ENCODE measurements at regions not wholly inside any gene's neighbourhood (a gene's known extent, or its start where the extent isn't known, plus 50 kb on each side); places are given as distances from the start of the nearest gene placed in this dataset.

DNA sequence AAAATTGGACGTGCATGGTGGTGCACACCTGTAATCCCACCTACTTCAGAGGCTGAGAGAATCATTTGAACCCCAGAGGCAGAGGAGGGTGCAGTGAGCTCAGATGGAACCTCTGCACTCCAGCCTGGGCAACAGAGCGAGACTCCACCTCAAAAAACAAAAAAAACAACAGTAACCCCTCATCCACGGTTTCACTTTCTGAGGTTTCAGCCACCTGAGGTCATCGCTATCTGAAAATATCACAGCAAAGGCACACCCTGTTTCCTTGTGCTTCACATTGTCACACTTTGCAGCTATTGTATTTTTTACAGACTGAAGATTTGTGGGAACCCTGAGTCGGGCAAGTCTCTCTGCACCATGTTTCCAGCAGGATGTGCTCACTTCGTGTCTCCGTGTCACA, 54.1 kb upstream of the FOXQ1 start:
- no peak for DNase-seq (ENCODE audit: low read depth in 2 of 2)

DNA sequence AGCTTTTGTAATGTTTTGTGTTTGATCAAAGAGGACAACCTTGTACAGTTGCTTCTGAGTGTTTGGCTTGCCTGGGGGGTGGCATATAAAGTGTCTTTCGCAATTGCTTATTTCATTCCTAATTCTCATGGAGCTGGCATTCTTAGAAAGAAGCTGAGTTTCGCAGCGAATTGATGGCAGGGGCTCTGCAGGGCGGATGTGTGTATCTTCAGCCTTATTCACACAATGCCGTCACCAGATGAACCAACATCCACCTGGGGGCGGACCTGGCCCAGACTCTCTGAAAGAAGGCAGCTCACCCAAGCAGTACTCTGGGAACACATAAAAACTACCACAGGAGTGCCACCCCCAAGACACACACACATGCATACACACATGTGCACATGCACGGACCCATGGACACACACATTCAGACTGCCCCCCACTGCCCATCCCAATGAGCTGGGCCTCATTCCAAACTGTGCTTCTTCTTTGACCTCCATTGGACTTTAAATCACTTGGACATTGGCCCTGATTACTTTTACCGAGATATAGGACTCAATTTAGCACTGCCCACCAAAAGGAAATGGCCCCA, 55.4 kb upstream of the FOXQ1 start:
- DNase-seq (ENCODE audit: low read depth in 2 of 2): no peak

DNA sequence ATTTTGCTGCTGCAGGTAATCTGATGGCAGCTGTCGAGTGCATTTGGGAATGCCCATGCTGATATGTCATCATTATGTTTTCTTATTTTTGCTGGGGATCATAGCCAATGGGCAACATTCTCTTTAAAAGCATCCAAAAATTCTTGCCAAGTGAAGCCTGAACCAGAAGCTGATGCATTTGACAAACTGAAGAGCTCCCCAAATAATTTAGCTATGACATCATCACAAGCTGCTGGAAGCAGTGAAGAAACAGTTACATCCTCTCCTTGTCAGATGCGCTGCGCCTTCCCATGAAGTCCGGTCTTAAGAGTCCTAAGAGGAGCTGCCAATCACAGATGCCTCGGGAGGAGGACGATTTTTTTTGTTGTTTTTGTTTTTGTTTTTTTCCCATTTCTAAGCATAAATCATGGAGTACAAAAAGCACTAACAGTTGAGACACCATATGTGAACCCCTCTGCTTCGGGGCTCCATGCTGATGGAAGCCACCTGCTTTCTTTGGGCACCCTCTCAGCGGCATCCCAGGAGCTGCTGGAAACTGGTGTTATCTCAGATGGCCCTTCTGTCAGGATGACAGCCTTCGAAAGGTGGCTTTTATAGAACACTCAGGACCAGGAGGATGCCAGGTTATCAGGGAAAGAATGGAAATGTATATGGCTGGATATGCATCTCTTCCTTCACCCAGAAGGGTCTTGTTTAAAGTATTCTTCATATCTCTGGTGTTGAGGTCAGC, 56.1 kb upstream of the FOXQ1 start:
- DNase-seq (ENCODE audit: low read depth in 2 of 2): no peak

DNA sequence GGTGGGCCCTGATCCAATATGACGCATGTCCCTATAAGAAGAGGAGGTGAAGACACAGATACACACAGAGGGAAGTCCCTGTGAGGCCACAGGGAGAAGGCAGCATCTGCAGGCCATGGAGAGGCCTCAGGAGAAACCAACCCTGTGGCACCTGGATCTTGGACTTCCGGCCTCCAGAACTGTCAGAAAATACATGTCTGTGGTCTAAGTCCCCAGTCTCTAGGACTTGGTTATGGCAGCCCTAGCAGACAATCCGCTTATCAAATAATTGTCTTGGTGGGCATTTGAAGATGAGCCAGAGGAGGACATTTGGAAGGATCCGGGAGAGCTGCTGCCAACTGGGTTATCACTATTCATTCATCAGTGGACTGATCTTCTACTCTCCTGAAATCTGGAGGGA, 57.6 kb upstream of the FOXQ1 start:
- no peak for DNase-seq (ENCODE audit: low read depth in 2 of 2)

DNA sequence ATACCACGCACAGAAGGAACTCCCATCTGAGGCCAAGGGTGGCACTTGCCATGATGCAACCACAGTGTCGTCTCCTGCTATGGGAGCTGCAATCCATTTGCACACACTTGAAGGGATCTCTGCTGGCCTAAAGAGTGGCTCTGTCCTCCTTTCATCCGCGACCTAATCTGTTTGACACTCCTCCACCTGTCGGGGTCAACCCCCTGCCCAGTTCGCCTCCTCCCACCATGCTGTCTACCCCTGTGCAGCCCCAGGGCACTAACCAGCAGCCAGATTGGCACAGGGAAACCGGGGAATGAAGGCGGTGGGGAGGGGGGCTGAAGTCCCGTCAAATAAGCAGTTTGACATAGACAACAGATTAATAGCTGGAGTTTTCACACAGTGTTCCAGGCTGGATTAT, 58.1 kb upstream of the FOXQ1 start:
- DNase-seq (ENCODE audit: low read depth in 2 of 2): no peak

DNA sequence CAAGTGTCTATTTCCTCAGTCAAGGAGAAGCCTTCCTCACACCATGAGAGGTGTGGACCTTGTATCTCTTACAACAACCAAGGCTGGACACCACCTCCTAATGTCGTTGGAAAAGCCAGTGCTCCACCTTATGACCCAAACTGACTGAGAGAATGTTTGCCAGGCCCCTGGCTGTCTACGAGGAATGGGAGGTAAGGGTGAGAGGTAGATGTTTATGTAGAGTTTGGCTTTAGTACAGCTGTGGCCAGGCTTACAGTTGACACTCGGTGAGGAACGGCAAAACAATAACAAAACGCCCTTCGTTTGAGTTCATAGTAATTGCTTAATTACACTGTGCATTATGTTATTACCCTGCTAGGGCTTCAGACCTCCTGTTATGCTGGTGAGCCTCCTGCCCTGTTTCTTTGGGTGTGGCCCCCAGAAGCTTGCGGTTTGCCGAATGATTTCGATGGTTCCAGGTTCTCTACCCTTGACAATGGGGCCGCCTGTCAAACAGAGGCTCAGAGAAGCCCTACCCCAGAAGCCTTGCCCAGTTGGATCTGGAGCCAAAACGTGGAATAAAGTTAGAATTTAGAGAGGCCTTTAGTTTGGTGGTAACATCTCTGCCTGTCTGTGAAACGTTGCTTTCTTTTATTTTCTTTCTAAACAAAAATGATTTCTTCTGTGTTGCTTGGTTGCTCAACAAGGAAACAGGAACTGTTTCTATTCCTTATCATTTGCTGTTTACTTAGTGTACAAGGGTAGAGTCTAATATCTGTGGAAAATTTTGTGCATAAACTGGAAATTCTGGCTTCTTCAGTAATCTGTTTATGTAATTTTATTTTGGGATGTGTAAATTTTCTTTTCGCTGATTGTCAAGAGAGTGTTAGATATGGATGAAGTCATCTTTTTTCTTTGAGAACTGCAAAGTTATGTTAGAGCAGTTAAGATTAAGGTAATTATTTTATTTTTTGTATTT, 60.4 kb upstream of the FOXQ1 start:
- DNase-seq (ENCODE audit: low read depth in 2 of 2): no peak

DNA sequence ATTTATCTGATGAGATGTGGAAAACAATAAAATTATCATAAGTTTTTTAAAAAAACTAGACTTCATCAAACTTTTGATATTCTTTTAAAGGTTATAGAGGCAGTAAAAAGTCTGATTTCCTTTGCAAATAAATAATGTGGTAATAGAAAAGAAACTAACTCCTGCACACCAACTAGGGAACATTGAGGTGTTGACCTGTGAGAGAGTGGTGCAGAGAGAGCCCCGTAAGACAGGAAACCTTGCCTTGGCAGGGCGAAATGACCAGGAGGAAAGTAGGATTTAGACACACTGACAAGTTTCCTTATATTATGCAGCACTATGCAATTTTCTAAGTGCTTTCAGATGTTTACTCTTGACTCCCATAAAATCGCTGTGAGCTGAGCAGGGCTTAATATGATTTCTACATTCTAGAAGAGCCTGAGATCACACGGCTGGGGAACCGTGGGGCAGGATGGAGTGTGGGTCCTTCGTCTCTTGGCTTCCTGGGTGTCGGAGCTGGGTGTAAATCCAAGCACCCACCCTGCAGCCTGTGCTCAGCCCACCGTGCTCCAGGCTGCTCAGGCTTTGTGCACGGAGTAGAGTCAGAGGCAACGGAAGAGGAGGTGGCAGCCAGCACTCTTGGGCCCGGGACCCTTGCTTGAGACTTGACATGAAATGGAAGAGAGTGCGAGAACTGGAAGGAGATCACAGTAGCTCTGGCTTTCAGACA, 61.3 kb upstream of the FOXQ1 start:
- no peak for DNase-seq (ENCODE audit: low read depth in 2 of 2)

DNA sequence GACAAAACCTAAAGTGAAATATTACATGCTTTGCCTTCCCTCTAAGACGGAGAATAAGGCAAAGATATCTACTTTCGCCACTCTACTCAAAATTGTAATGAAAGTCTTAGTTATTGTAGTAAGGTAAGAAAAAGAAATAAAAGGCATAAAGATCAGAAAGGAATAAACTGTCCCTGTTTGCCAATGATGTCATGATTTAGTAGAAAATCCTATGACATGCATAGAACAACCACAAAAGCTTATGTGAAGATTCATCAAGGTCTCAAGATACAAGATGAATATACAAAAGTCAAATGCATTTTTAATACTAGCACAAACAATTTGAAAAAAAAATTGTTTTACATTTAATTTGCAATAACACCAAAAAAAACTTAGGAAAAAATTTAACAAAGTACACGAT, 64.0 kb upstream of the FOXQ1 start:
- no peak for DNase-seq (ENCODE audit: low read depth in 2 of 2)

DNA sequence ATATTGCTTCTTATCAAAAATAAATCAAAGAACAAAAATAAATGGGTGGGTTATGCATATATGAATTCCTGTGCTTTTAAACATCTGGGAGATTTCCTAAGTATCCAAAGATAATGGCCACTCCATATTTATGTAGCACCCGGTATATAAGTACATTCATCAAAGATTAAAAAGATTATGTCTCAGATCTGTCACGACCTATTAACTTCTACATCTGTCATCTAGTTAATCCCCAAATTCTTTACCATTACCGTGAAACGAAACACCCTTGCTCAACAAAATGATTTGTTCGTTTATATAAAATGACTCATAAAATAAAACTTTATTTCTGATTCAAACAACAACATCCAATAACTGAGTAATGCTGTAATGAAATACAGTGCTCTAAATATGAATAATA, 64.8 kb upstream of the FOXQ1 start:
- DNase-seq (ENCODE audit: low read depth in 2 of 2): no peak

DNA sequence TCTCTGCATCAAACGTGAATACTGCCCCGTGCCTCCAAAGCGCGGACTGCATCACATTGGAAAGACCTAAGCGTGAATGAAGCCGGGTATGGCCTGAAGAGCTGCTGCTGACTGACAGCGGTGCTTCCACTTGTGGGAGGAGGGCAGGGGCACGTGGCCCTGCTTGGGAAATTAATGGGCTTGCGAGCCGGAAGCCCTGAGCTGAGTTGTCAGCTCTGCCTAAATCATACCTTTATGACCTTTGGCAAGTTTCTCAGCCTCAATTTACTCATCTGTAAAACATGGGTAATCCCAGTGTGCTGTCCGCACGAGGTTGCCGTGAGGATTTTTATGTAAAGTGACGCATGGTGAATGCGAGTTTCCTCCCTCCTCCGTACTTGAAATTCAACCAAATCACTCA, 67.0 kb upstream of the FOXQ1 start:
- no peak for DNase-seq (ENCODE audit: low read depth in 2 of 2)

DNA sequence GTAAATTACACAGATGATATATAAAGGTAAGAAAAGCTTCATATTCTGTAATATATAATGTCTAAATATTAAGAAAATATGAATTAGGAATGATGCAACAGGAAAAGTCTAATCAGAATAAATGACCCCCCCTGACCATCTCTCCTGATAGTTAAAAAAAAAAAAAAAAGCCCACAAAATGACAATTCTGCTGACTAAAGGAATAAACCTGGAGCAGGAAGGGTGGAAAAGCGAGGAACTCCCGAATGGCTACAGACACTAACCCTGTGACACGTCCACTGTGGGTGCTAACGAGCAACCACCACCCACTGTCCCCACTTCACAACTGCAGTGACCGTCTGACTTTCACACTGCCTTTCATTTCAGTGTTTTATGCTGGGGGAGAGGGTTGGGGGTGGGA, 67.6 kb upstream of the FOXQ1 start:
- DNase-seq (ENCODE audit: low read depth in 2 of 2): no peak

DNA sequence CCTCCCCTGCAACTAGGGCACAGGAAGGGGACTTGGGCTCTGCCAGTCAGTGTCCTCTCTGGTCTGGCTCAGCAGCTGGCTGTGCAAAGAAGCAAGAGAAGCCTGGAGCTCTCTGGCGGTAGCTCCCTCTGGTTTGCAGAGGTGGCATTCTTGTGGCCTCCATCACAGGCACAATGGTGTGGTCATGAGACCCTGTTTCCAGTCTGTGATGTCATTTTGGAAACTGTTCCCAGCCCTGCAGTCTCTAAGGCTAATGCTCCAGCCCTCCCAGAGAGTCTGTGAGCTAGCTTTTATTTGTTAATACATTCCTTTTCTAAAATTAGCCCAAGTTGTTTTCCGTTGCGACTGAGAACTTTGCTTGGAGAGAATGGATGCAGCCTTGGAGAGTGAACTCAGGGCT, 69.5 kb upstream of the FOXQ1 start:
- no peak for DNase-seq (ENCODE audit: low read depth in 2 of 2)

DNA sequence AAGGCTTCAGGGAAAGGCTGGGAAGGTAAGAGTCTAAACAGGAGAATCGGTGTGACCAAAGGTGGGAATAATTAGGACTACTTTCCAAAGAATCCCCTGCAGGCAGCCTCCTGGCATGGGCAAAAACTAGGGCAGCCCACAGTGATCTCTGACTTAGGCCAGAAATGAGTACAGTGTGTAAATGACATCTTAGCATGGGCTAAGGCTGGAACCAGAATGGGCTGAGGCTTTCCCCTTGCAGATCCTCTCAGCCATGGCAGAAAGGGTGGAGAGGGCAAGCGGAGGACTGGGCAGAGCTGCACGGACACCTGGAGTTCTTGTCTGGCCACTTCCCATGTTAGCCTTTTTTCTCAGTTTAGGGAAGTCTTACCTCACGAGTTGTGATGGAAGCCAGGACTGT, 69.9 kb upstream of the FOXQ1 start:
- DNase-seq (ENCODE audit: low read depth in 2 of 2): no peak

DNA sequence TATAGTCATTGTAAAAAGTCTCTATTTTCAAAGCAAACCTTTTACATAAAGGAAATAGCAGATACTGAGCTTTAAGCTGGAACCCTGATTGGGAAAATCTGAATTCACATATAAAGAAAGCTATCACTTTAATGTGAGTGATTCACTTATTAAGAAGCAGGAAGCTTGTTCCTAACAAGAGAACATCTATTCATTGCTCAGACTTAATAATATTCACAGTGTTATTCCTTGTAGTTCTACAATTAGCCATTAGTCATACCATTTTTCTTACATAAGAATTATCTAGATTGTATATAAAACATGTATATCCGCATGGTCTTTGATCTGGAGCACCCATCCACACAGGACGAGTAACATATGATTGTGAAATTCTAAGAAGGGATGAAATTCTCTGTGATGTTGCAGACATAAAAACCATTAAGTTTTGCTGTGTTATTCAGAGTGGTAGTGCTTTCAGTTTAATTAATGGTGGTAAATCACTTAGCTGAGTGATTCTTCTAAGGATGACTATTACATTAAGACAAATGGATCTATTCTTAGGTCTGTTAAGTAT, 71.1 kb upstream of the FOXQ1 start:
- DNase-seq (ENCODE audit: low read depth in 2 of 2): no peak

DNA sequence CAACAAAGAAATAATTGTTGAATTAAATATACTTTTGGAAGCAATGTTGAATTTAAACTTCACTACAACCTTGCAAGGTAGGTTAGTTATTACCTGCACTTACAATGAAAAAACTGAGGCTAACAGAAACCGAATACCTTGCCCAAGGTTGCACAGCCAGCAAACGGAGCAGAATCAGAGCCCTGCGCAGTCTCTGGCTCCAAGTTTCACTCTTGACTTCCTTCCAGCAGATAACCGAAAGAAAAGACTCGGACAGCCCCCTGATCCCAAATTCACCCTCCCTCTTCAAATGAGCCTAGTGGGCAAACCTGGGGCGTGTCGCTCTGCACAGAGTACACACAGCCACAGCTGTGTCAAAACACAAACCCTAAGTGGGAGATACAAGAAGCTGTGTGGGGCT, 72.1 kb upstream of the FOXQ1 start:
- no peak for DNase-seq (ENCODE audit: low read depth in 2 of 2)

DNA sequence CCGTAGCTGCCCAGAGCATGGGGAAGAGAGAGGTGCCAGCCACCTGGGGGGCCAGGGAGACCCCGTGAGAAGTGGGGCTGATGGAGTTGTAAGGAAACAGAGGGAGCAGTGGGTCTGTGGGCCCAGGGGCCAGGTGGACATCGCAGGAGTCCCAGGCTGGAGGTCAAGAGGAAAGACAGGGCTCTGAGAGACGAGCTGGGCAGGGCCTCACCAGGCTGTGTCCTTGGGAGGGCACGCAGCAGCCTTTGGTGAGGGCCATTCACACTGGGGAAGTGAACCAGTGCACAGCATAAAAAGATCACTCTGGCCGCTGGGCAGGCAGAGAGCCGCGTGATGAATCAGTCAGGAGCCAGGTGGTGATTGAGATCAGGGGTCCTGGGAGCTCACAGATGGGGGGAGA, 73.9 kb upstream of the FOXQ1 start:
- DNase-seq (ENCODE audit: low read depth in 2 of 2): no peak

DNA sequence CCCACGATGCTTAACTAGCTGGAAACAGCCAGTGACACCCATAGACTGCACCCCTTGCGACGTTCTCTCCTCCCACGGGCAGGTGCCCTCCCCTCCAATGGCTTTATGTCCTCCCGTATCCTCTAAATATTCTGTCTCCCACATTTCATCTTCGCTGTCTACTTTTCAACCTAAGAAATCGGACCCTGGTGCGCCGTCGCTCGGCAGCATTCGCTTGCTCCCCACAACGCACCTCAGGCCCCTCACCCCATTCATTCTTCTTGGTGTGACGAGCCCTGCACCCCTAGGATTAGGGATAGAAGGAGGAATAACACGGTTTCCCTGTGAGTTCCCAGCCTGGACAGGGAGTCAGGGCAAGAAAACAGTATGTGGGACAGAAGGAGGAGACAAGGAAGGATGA, 74.3 kb upstream of the FOXQ1 start:
- DNase-seq (ENCODE audit: low read depth in 2 of 2): no peak

DNA sequence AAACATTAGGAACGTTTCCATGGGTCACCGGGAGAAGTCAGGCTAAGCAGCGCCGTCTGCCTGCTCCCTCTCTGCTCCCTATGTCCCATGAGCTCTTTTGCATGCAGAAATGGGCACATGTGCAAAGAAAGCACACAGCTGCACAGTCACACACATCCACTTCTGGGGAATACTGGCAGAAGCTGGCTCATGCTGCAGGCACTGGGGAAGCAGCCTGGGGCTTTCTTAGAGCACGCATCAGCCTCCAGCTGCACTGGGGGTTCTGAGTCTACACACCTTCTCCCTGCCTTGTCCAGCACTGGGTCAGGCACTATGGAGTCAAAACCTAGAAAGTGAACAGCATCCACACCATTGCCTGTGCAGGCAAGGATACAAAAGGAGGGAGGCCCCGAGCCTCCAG, 76.1 kb upstream of the FOXQ1 start:
- DNase-seq (ENCODE audit: low read depth in 2 of 2): no peak

DNA sequence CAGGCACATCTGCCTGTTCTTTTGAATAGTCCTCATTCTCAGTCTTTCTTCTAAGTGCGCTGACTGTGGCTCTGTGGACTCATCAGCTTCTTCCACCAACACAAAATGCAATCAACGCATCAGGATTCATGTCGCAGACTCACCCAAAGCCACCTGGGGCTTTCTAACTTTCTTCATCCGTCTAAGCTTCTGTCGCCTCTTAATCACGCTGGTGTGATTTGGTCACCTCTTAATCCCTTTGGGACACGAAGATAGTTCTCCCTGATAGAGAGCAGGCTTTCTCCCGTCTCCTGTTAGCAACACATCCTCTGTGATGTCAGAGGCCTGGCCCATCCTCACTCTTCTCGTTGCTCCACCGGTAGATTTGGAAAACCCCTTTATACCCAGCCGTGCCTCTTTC, 78.0 kb upstream of the FOXQ1 start:
- DNase-seq (ENCODE audit: low read depth in 2 of 2): no peak

DNA sequence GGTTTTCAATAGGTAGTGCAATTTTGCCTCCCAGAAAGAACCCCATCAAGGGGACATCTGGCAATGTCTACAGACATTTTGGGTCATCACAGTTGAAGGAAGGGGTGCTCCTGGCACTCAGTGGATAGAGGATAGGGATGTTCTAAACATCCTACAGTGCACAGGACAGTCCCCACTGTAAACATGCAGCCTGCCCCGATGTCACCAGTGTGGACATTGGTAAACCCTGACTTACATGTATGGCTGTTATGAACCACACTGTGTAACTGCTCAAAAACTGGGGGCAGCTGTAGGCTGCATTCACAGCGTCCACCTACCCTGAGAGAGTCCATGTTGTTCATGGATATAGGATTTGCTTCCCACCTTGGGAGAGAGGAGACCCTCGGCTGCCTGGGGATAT, 79.3 kb upstream of the FOXQ1 start:
- DNase-seq (ENCODE audit: low read depth in 2 of 2): no peak

DNA sequence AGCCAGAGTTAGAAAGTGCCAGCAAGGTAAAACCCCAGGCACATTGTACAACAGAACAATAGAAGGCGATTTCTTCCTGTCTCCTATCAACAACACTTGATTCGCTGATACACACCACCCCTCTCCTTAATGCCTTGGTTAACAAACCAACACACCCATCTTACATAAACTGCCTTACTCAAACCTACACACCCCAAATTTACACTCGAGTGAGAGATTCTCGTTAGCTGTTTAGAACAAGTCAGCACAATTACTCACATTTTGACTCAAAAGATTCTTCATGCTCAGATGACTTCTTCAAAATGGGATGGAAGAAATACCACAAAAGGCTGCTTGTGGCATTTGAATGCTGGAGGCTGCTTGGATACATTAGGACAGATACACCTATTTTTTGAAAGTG, 80.0 kb upstream of the FOXQ1 start:
- no peak for DNase-seq (ENCODE audit: low read depth in 2 of 2)

Data from stimulated activated CD4-positive, alpha-beta T cell treated with anti-CD3 and anti-CD28 coated beads, Interleukin-15, amount 100 ng/mL, for 48 hours (primary cell).